Suprapubic skin (tissue), 4 donors: ENCODE measurements at regions not wholly inside any gene's neighbourhood (a gene's known extent, or its start where the extent isn't known, plus 50 kb on each side); places are given as distances from the start of the nearest gene placed in this dataset.

ENCODE experiments used
- DNase-seq, 2 donors: peaks; one replicate each; pipeline ENCODE4 v3.0.0-alpha.2; 2019; ENCODE audit warnings: low spot score in 2 of 2
- H3K27ac ChIP-seq: fragments of 200-600 bp; sonication (generic); one replicate; pipeline ENCODE4 v1.5.1; 2019
- H3K27me3 ChIP-seq: fragments of 200-600 bp; sonication (generic); one replicate; pipeline ENCODE4 v1.5.1; 2019
- H3K36me3 ChIP-seq: fragments of 200-600 bp; sonication (generic); one replicate; pipeline ENCODE4 v1.5.1; 2019
- H3K4me1 ChIP-seq: fragments of 200-600 bp; sonication (generic); one replicate; pipeline ENCODE4 v1.5.1; 2019
- H3K4me3 ChIP-seq: fragments of 200-600 bp; sonication (generic); one replicate; pipeline ENCODE4 v1.5.1; 2019; ENCODE audit warnings: mild to moderate bottlenecking
- H3K9me3 ChIP-seq: fragments of 200-600 bp; sonication (generic); one replicate; pipeline ENCODE4 v1.5.1; 2019
- CTCF ChIP-seq, 2 donors: fragments of 200-600 bp in 1 of 2; fragments of 450-650 bp in 1 of 2; sonication (generic) in 1 of 2; IDR thresholded peaks; one replicate each; pipeline ENCODE4 v1.5.1; 2016 to 2019; ENCODE audit warnings: antibody characterized with exemption in 2 of 2, mild to moderate bottlenecking in 1 of 2, moderate library complexity in 1 of 2
- EP300 ChIP-seq: sonication (generic); formaldehyde crosslinking; IDR thresholded peaks from one replicate; pipeline ENCODE4 v1.6.1; 2017; ENCODE audit warnings: antibody characterized with exemption
- POLR2A ChIP-seq, 2 donors: fragments of 450-650 bp; IDR thresholded peaks; one replicate each; pipeline ENCODE4 v1.6.1; 2017; ENCODE audit warnings: antibody characterized with exemption in 2 of 2, mild to moderate bottlenecking in 2 of 2, moderate library complexity in 2 of 2
- POLR2AphosphoS5 ChIP-seq, 3 donors: sonication (generic); formaldehyde crosslinking; IDR thresholded peaks; one replicate each; pipeline ENCODE4 v1.6.1; 2017; ENCODE audit warnings: antibody characterized with exemption in 3 of 3
- WGBS: methylation state at CpG from one replicate; pipeline ENCODE4 v1.1.5; 2018; 5-methylcytosine and 5-hydroxymethylcytosine counted together

- no peak for TF ChIP-seq POLR2A (IDR thresholded peaks at IDR 0.05)
- no peak for TF ChIP-seq EP300
- TF ChIP-seq CTCF (IDR thresholded peaks at IDR 0.05): no peak
- no peak for TF ChIP-seq POLR2AphosphoS5 (IDR thresholded peaks at IDR 0.05)
- WGBS: 70% methylated on average over 2 of the region's 2 CpGs
- Histone ChIP-seq H3K27me3 (no peaks in the 10 kb centered on the region), H3K4me3 (no peak overlapping the region), H3K9me3 (peaks cover 6% of the 10 kb centered on the region), H3K36me3 (no peaks in the 10 kb centered on the region), H3K27ac (no peak overlapping the region), H3K4me1 (no peaks in the 10 kb centered on the region)
- DNase-seq: no peak
Measured at GRCh38 chr16:5971924-5972323, 874.3 kb upstream of the EEF2KMT start.

- no peak overlapping the region for H3K27ac ChIP-seq
- WGBS: 63% methylated on average over 2 of the region's 2 CpGs
- no peak overlapping the region for H3K4me3 ChIP-seq
- H3K4me1 ChIP-seq: no peaks in the 10 kb centered on the region
- H3K27me3 ChIP-seq: no peaks in the 10 kb centered on the region
- no peak for DNase-seq
- TF ChIP-seq EP300 (no peak), CTCF (IDR thresholded peaks at IDR 0.05) (no peak), POLR2AphosphoS5 (IDR thresholded peaks at IDR 0.05) (no peak), POLR2A (IDR thresholded peaks at IDR 0.05) (no peak)
- H3K36me3 ChIP-seq: no peaks in the 10 kb centered on the region
- peaks cover 6% of the 10 kb centered on the region for H3K9me3 ChIP-seq
Measured at GRCh38 chr16:5971106-5971505, 873.5 kb upstream of the EEF2KMT start.

GRCh38 chr16:5966004-5966403 is 868.4 kb upstream of the EEF2KMT start:
- TF ChIP-seq POLR2AphosphoS5 (IDR thresholded peaks at IDR 0.05): no peak
- TF ChIP-seq EP300: no peak
- TF ChIP-seq POLR2A (IDR thresholded peaks at IDR 0.05): no peak
- no peak for TF ChIP-seq CTCF (IDR thresholded peaks at IDR 0.05)
- H3K9me3 ChIP-seq: no peaks in the 10 kb centered on the region
- WGBS: 67% methylated on average over 7 of the region's 7 CpGs
- no peaks in the 10 kb centered on the region for H3K4me1 ChIP-seq
- no peaks in the 10 kb centered on the region for H3K36me3 ChIP-seq
- no peaks in the 10 kb centered on the region for H3K27me3 ChIP-seq
- H3K4me3 ChIP-seq: no peak overlapping the region
- H3K27ac ChIP-seq: no peak overlapping the region
- no peak for DNase-seq

GRCh38 chr16:5965321-5965720 is 867.7 kb upstream of the EEF2KMT start:
- H3K36me3 ChIP-seq: no peaks in the 10 kb centered on the region
- DNase-seq: no peak
- WGBS: 84% methylated on average over 3 of the region's 3 CpGs
- no peaks in the 10 kb centered on the region for H3K4me1 ChIP-seq
- H3K27me3 ChIP-seq: no peaks in the 10 kb centered on the region
- no peak overlapping the region for H3K4me3 ChIP-seq
- no peak overlapping the region for H3K27ac ChIP-seq
- no peak for TF ChIP-seq CTCF (IDR thresholded peaks at IDR 0.05)
- TF ChIP-seq POLR2AphosphoS5 (IDR thresholded peaks at IDR 0.05): no peak
- no peak for TF ChIP-seq EP300
- no peak for TF ChIP-seq POLR2A (IDR thresholded peaks at IDR 0.05)
- H3K9me3 ChIP-seq: no peaks in the 10 kb centered on the region

GRCh38 chr16:5951486-5951885 is 853.9 kb upstream of the EEF2KMT start:
- Histone ChIP-seq H3K36me3 (no peaks in the 10 kb centered on the region), H3K27me3 (no peaks in the 10 kb centered on the region), H3K27ac (no peak overlapping the region), H3K4me1 (no peaks in the 10 kb centered on the region), H3K4me3 (no peak overlapping the region), H3K9me3 (peaks cover 6% of the 10 kb centered on the region)
- WGBS: 80% methylated on average over 5 of the region's 5 CpGs
- no peak for DNase-seq
- TF ChIP-seq CTCF (IDR thresholded peaks at IDR 0.05) (no peak), POLR2A (IDR thresholded peaks at IDR 0.05) (no peak)
